Fibroblast of the aortic adventitia (primary cell): ENCODE measurements at regions not wholly inside any gene's neighbourhood (a gene's known extent, or its start where the extent isn't known, plus 50 kb on each side); places are given as distances from the start of the nearest gene placed in this dataset.

Source experiments
- DNase-seq: peaks from one replicate; pipeline ENCODE4 v3.0.0-alpha.2; 2010; ENCODE audit warnings: low read depth
- H3K4me3 ChIP-seq: 2 replicates; pipeline ENCODE4 v1.5.1; 2011; ENCODE audit warnings: low read depth, mild to moderate bottlenecking, control low read depth, low read length, moderate library complexity
- CTCF ChIP-seq: IDR thresholded peaks from 2 replicates; pipeline ENCODE4 v1.5.1; 2011; ENCODE audit warnings: mild to moderate bottlenecking, low read length, control low read depth, inconsistent platforms; ENCODE audit not compliant: insufficient read depth

DNA sequence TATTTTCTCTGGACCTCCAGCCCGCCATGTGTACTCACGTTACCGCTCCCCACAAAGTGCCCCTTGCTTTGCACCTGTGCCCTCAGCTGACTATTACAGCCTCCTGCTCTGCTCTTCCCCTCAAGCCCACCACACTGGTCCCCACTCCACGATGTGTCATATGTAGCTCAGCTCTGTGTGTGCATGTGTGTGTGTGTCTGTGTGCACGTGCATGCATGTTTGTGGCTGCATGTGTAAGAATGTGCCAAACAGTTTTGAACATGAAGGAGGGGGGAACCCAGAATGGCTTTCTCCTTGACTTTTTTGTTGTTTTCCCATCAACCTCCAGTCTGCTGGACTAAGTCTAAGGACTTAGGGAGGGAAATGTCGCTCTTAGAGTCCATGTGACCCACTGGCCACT lies 54.8 kb upstream of the BTRC start:
- DNase-seq, result no peak
- H3K4me3 ChIP-seq, result no peak overlapping the region
- no peak for TF ChIP-seq CTCF

DNA sequence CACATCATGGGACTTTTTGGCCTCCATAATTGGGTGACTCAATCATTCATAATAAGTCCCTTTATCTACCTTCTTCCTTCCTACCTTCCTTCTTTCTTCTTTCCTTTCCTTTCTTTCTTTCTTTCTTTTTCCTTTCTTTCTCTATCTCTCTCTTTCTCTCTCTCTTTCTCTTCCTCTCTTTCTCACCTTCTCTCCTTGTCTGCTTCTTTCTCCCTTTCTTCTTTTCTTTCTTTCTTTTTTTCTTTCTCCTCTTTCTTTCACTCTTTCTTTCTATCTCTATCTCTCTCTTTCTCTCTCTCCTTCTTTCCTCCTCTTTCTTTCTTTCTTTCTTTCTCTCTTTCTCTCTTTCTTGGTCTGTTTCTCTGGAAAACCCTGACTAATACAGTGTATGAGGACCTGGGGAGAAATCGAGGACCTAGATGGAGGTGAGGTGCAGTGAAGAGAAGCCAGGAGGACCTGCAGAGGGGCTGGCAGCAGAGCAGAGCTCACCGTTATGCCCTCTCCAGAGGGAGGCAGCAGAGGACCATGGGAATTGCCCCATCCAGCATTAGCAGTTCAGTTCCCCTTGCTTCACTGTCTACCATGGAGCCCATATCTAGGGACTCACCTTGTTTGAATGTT lies 52.7 kb upstream of the BTRC start:
- peak; percentile 25 for DNase-seq
- no peak overlapping the region for H3K4me3 ChIP-seq
- TF ChIP-seq CTCF, result peak; percentile 33

- DNase-seq, result no peak
- no peak for TF ChIP-seq CTCF
- no peak overlapping the region for H3K4me3 ChIP-seq
Measured at GRCh38 chr10:101303087-101303703, 50.8 kb upstream of the BTRC start.
